ENCODE measurements at regions not wholly inside any gene's neighbourhood (a gene's known extent, or its start where the extent isn't known, plus 50 kb on each side); places are given as distances from the start of the nearest gene placed in this dataset.

DNA sequence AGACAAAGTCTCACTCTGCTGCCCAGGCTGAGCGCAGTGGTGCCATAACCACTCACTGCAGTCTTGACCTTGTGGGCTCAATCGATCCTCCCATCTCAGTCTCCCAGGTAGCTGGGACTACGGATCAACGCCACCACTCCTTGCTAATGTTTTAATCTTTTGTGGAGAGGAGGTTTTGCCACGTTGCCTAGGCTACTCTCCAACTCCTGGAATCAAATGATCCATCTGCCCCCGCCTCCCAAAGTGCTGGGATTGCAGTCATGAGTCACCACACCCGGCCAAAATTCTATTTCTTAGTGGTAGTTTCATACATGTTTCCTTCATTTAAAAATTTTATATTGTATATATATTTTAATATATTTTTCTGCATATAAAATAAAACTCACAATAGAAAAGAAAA is 125.8 kb upstream of the CLNK start:
- H3K9ac ChIP-seq (ENCODE audit: low read length), result no peak overlapping the region
- no peaks in the 10 kb centered on the region for H3K27me3 ChIP-seq (ENCODE audit: insufficient read depth, low read length)
- no peak for TF ChIP-seq EZH2 (IDR thresholded peaks at IDR 0.05; ENCODE audit: borderline replicate concordance, low read length)
- TF ChIP-seq, protein P1, sequence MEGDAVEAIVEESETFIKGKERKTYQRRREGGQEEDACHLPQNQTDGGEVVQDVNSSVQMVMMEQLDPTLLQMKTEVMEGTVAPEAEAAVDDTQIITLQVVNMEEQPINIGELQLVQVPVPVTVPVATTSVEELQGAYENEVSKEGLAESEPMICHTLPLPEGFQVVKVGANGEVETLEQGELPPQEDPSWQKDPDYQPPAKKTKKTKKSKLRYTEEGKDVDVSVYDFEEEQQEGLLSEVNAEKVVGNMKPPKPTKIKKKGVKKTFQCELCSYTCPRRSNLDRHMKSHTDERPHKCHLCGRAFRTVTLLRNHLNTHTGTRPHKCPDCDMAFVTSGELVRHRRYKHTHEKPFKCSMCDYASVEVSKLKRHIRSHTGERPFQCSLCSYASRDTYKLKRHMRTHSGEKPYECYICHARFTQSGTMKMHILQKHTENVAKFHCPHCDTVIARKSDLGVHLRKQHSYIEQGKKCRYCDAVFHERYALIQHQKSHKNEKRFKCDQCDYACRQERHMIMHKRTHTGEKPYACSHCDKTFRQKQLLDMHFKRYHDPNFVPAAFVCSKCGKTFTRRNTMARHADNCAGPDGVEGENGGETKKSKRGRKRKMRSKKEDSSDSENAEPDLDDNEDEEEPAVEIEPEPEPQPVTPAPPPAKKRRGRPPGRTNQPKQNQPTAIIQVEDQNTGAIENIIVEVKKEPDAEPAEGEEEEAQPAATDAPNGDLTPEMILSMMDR (IDR thresholded peaks at IDR 0.05; ENCODE audit: low read length), result no peak
- no peaks in the 10 kb centered on the region for H3F3A ChIP-seq (ENCODE audit: insufficient read depth, low read length)
- no peaks in the 10 kb centered on the region for H3K9me3 ChIP-seq (ENCODE audit: low read length)
- no peaks in the 10 kb centered on the region for H3K4me1 ChIP-seq (ENCODE audit: insufficient read depth, low read length, severe bottlenecking)
- H3K27ac ChIP-seq (ENCODE audit: low read depth, low read length, poor library complexity, severe bottlenecking), result no peak overlapping the region
- H3K79me2 ChIP-seq (ENCODE audit: insufficient read depth, low read length), result no peaks in the 10 kb centered on the region
- H2AFZ ChIP-seq (ENCODE audit: low read length), result no peak overlapping the region
- H3K9me2 ChIP-seq (ENCODE audit: low read depth, low read length), result no peaks in the 10 kb centered on the region
- no peak overlapping the region for H3K4me3 ChIP-seq (ENCODE audit: low read depth, low read length, poor library complexity, severe bottlenecking)
- H3K36me3 ChIP-seq (ENCODE audit: insufficient read depth, low read length), result no peaks in the 10 kb centered on the region
- H4K20me1 ChIP-seq (ENCODE audit: insufficient read depth, low read length), result no peaks in the 10 kb centered on the region
- H3K4me2 ChIP-seq (ENCODE audit: low read length), result no peak overlapping the region

DNA sequence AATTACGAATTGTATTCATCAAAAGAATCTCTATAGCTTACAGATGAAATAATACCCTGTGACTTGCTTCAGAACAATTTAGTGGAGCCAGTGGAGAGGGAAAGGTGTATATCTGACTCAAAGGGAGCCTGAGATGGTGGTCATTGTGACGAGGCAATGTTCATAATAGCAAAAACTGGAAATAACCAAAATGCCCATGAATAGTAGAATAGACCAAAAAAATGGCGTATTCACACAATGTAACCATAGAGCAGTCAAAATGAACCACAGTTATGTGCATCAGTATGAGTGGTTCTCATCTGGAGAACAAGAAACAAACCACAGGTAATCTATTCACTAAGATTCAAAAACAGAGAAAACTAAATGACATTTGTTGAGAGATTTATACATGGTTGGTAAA is 125.3 kb upstream of the CLNK start:
- no peaks in the 10 kb centered on the region for H3F3A ChIP-seq (ENCODE audit: insufficient read depth, low read length)
- H2AFZ ChIP-seq (ENCODE audit: low read length), result no peak overlapping the region
- H3K4me2 ChIP-seq (ENCODE audit: low read length), result no peak overlapping the region
- H4K20me1 ChIP-seq (ENCODE audit: insufficient read depth, low read length), result no peaks in the 10 kb centered on the region
- no peak overlapping the region for H3K27ac ChIP-seq (ENCODE audit: low read depth, low read length, poor library complexity, severe bottlenecking)
- H3K9me2 ChIP-seq (ENCODE audit: low read depth, low read length), result no peaks in the 10 kb centered on the region
- no peaks in the 10 kb centered on the region for H3K36me3 ChIP-seq (ENCODE audit: insufficient read depth, low read length)
- H3K27me3 ChIP-seq (ENCODE audit: insufficient read depth, low read length), result no peaks in the 10 kb centered on the region
- H3K4me3 ChIP-seq (ENCODE audit: low read depth, low read length, poor library complexity, severe bottlenecking), result no peak overlapping the region
- H3K4me1 ChIP-seq (ENCODE audit: insufficient read depth, low read length, severe bottlenecking), result no peaks in the 10 kb centered on the region
- no peak for TF ChIP-seq EZH2 (IDR thresholded peaks at IDR 0.05; ENCODE audit: borderline replicate concordance, low read length)
- TF ChIP-seq, protein P1 (IDR thresholded peaks at IDR 0.05; ENCODE audit: low read length), result no peak
- no peak overlapping the region for H3K9ac ChIP-seq (ENCODE audit: low read length)
- no peaks in the 10 kb centered on the region for H3K9me3 ChIP-seq (ENCODE audit: low read length)
- H3K79me2 ChIP-seq (ENCODE audit: insufficient read depth, low read length), result no peaks in the 10 kb centered on the region

DNA sequence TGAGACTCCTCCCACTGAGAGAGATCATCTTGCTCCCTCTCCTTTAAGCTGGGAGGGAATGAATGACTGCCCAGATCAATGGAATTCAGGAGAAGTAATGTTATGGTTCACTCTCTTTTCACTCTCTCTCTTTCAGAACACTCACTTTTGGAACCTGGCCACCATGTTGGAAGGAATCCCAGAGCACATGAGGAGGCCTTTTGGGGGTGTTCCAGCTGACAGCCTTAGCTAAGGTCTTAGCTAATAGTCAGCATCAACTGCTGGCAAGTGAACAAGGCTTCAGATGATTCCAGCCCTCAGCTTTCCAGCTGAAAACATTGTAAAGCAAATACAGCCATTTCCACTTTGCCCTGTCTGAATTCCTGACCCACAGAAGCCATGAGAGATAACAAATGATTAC is 124.0 kb upstream of the CLNK start:
- no peak overlapping the region for H3K4me2 ChIP-seq (ENCODE audit: low read length)
- no peaks in the 10 kb centered on the region for H3K9me3 ChIP-seq (ENCODE audit: low read length)
- H2AFZ ChIP-seq (ENCODE audit: low read length), result no peak overlapping the region
- no peak overlapping the region for H3K4me3 ChIP-seq (ENCODE audit: low read depth, low read length, poor library complexity, severe bottlenecking)
- no peaks in the 10 kb centered on the region for H4K20me1 ChIP-seq (ENCODE audit: insufficient read depth, low read length)
- no peaks in the 10 kb centered on the region for H3F3A ChIP-seq (ENCODE audit: insufficient read depth, low read length)
- no peaks in the 10 kb centered on the region for H3K36me3 ChIP-seq (ENCODE audit: insufficient read depth, low read length)
- H3K27ac ChIP-seq (ENCODE audit: low read depth, low read length, poor library complexity, severe bottlenecking), result no peak overlapping the region
- no peaks in the 10 kb centered on the region for H3K9me2 ChIP-seq (ENCODE audit: low read depth, low read length)
- H3K79me2 ChIP-seq (ENCODE audit: insufficient read depth, low read length), result no peaks in the 10 kb centered on the region
- no peak overlapping the region for H3K9ac ChIP-seq (ENCODE audit: low read length)
- H3K27me3 ChIP-seq (ENCODE audit: insufficient read depth, low read length), result no peaks in the 10 kb centered on the region
- H3K4me1 ChIP-seq (ENCODE audit: insufficient read depth, low read length, severe bottlenecking), result no peaks in the 10 kb centered on the region
- TF ChIP-seq EZH2 (IDR thresholded peaks at IDR 0.05; ENCODE audit: borderline replicate concordance, low read length), result no peak
- TF ChIP-seq, protein P1 (IDR thresholded peaks at IDR 0.05; ENCODE audit: low read length), result no peak

Data from OCI-LY1 (cell line).